OCI-LY3 (cell line): ENCODE measurements at regions not wholly inside any gene's neighbourhood (a gene's known extent, or its start where the extent isn't known, plus 50 kb on each side); places are given as distances from the start of the nearest gene placed in this dataset.

Source experiments
- EZH2phosphoT487 ChIP-seq: fragments of 200-600 bp; shearing (Covaris generic); IDR thresholded peaks from 2 replicates; pipeline ENCODE4 v1.6.1; 2018; ENCODE audit warnings: antibody characterized with exemption, mixed run types, low read depth
- TF ChIP-seq, protein P1 (sequence below): fragments of 200-600, 300-600 bp; sonication (generic); IDR thresholded peaks from 2 replicates; pipeline ENCODE4 v1.5.1; 2014; ENCODE audit warnings: antibody characterized with exemption, low read length, low read depth

DNA sequence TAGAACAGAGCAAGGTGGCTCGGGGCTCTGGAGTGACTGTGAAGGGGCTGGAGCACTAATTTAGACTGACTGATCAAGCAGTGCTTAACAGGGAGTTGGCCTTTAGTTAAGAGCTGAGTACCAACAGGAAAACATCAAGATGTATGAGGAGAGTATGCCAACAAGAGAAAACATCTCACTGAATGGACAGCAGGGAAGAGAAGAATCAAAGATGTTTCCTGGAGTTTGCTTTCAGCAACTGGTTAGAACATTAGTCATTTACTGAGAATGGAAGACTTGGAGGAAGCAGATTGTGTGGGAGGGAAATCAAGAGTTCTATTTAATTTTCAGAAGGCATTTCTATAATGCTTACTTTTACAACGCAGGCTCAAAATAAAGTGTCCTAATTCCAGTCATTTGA is 259.3 kb downstream of the ADAMTS20 start:
- TF ChIP-seq, protein P1, sequence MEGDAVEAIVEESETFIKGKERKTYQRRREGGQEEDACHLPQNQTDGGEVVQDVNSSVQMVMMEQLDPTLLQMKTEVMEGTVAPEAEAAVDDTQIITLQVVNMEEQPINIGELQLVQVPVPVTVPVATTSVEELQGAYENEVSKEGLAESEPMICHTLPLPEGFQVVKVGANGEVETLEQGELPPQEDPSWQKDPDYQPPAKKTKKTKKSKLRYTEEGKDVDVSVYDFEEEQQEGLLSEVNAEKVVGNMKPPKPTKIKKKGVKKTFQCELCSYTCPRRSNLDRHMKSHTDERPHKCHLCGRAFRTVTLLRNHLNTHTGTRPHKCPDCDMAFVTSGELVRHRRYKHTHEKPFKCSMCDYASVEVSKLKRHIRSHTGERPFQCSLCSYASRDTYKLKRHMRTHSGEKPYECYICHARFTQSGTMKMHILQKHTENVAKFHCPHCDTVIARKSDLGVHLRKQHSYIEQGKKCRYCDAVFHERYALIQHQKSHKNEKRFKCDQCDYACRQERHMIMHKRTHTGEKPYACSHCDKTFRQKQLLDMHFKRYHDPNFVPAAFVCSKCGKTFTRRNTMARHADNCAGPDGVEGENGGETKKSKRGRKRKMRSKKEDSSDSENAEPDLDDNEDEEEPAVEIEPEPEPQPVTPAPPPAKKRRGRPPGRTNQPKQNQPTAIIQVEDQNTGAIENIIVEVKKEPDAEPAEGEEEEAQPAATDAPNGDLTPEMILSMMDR = no peak
- TF ChIP-seq EZH2phosphoT487 = no peak
